HG02852 (cell line): ENCODE measurements at regions not wholly inside any gene's neighbourhood (a gene's known extent, or its start where the extent isn't known, plus 50 kb on each side); places are given as distances from the start of the nearest gene placed in this dataset.

Experiments
- ATAC-seq: cut with Tn5 transposase; IDR thresholded peaks from one replicate; pipeline ENCODE4 v1.9.1; 2021; ENCODE audit warnings: mild to moderate bottlenecking, moderate library complexity; ENCODE audit not compliant: unreplicated experiment

GRCh38 chr4:57916479-57916878 is 806.3 kb upstream of the IGFBP7 start:
- ATAC-seq, result no peak

- ATAC-seq, result no peak
Observed at GRCh38 chr4:57911203-57911602, 801.0 kb upstream of the IGFBP7 start.

- ATAC-seq, result no peak
Observed at GRCh38 chr4:57910151-57910550, 800.0 kb upstream of the IGFBP7 start.

- ATAC-seq, result no peak
Observed at GRCh38 chr4:57905965-57906364, 795.8 kb upstream of the IGFBP7 start.

GRCh38 chr4:57877047-57877458 is 766.9 kb upstream of the IGFBP7 start:
- no peak for ATAC-seq

- no peak for ATAC-seq
Observed at GRCh38 chr4:57875829-57876392, 765.7 kb upstream of the IGFBP7 start.

- no peak for ATAC-seq
Observed at GRCh38 chr4:57866468-57867171, 756.4 kb upstream of the IGFBP7 start.

- ATAC-seq, result peak; percentile 98
Observed at GRCh38 chr4:57865264-57865663, 755.1 kb upstream of the IGFBP7 start.

- ATAC-seq, result peak; percentile 82
Observed at GRCh38 chr4:57854748-57855147, 744.6 kb upstream of the IGFBP7 start.

GRCh38 chr4:57850141-57850540 is 740.0 kb upstream of the IGFBP7 start:
- no peak for ATAC-seq

GRCh38 chr4:57832083-57832482 is 721.9 kb upstream of the IGFBP7 start:
- no peak for ATAC-seq

GRCh38 chr4:57789666-57790065 is 679.5 kb upstream of the IGFBP7 start:
- ATAC-seq, result no peak

GRCh38 chr4:57777876-57778275 is 667.7 kb upstream of the IGFBP7 start:
- no peak for ATAC-seq

- ATAC-seq, result no peak
Observed at GRCh38 chr4:57774681-57775080, 664.5 kb upstream of the IGFBP7 start.

- no peak for ATAC-seq
Observed at GRCh38 chr4:57774171-57774570, 664.0 kb upstream of the IGFBP7 start.

- no peak for ATAC-seq
Observed at GRCh38 chr4:57766341-57766740, 656.2 kb upstream of the IGFBP7 start.

- ATAC-seq, result no peak
Observed at GRCh38 chr4:57764856-57765255, 654.7 kb upstream of the IGFBP7 start.

GRCh38 chr4:57763070-57763469 is 652.9 kb upstream of the IGFBP7 start:
- no peak for ATAC-seq

GRCh38 chr4:57740625-57741190 is 630.5 kb upstream of the IGFBP7 start:
- no peak for ATAC-seq

- no peak for ATAC-seq
Observed at GRCh38 chr4:57736781-57737180, 626.6 kb upstream of the IGFBP7 start.

- no peak for ATAC-seq
Observed at GRCh38 chr4:57734104-57734670, 624.0 kb upstream of the IGFBP7 start.
